Activated CD8-positive, alpha-beta T cell treated with anti-CD3 and anti-CD28 coated beads, Interleukin-2, amount 10 ng/mL, durations not matched to agents 7 days and 5 days (primary cell): ENCODE measurements at regions not wholly inside any gene's neighbourhood (a gene's known extent, or its start where the extent isn't known, plus 50 kb on each side); places are given as distances from the start of the nearest gene placed in this dataset.

Experiments
- ATAC-seq: fragments of 150-1000 bp; cut with Tn5 transposase; one replicate; pipeline ENCODE4 v1.10.0; 2021; ENCODE audit warnings: moderate library complexity
- CTCF ChIA-PET: fragments of 350-600 bp; sonication (Branson Sonifier 250); formaldehyde crosslinking; loops from one replicate; lab custom pipeline; 2021; ENCODE audit warnings: antibody characterized with exemption; lab: Charles Lee
- POLR2A ChIA-PET: fragments of 350-600 bp; sonication (Branson Sonifier 250); formaldehyde crosslinking; loops from one replicate; lab custom pipeline; 2021; ENCODE audit warnings: antibody characterized with exemption; lab: Charles Lee
- DNase-seq: peaks from one replicate; pipeline ENCODE4 v3.0.0-alpha.2; 2020
- H3K27ac Mint-ChIP-seq: one replicate; pipeline ENCODE4 v1.8.0; 2021; ENCODE audit warnings: mild to moderate bottlenecking, mixed read lengths
- H3K27me3 Mint-ChIP-seq: one replicate; pipeline ENCODE4 v1.8.0; 2021; ENCODE audit warnings: low read depth, mixed read lengths
- H3K36me3 Mint-ChIP-seq: one replicate; pipeline ENCODE4 v1.8.0; 2021; ENCODE audit warnings: low read depth, mixed read lengths
- H3K4me1 Mint-ChIP-seq: one replicate; pipeline ENCODE4 v1.8.0; 2021; ENCODE audit warnings: low read depth, mixed read lengths
- H3K4me3 Mint-ChIP-seq: one replicate; pipeline ENCODE4 v1.8.0; 2021; ENCODE audit warnings: mild to moderate bottlenecking, mixed read lengths
- H3K9me3 Mint-ChIP-seq: one replicate; pipeline ENCODE4 v1.8.0; 2022; ENCODE audit warnings: mixed read lengths; ENCODE audit not compliant: insufficient read depth

GRCh38 chr15:62840526-62841268 lies 201.8 kb upstream of the TPM1 start:
- POLR2A ChIA-PET, result no interaction called here
- DNase-seq (no peak), ATAC-seq (no peak)
- Mint-ChIP-seq H3K27ac (no peak overlapping the region), H3K4me1 (peaks cover 1% of the 10 kb centered on the region), H3K36me3 (no peaks in the 10 kb centered on the region), H3K4me3 (no peak overlapping the region), H3K9me3 (no peaks in the 10 kb centered on the region), H3K27me3 (no peaks in the 10 kb centered on the region)
- CTCF ChIA-PET, result no interaction called here

- Mint-ChIP-seq H3K9me3 (no peaks in the 10 kb centered on the region), H3K27me3 (no peaks in the 10 kb centered on the region), H3K36me3 (no peaks in the 10 kb centered on the region), H3K27ac (no peak overlapping the region), H3K4me3 (no peak overlapping the region), H3K4me1 (no peaks in the 10 kb centered on the region)
- ChIA-PET CTCF (no interaction called here), POLR2A (no interaction called here)
- no peak for DNase-seq
- no peak for ATAC-seq
Measured at GRCh38 chr15:62841269-62841628, 201.3 kb upstream of the TPM1 start.

- no peaks in the 10 kb centered on the region for H3K27me3 Mint-ChIP-seq
- no peaks in the 10 kb centered on the region for H3K36me3 Mint-ChIP-seq
- ATAC-seq (no peak), DNase-seq (no peak)
- H3K9me3 Mint-ChIP-seq, result no peaks in the 10 kb centered on the region
- H3K4me3 Mint-ChIP-seq, result no peak overlapping the region
- H3K27ac Mint-ChIP-seq, result no peak overlapping the region
- H3K4me1 Mint-ChIP-seq, result no peaks in the 10 kb centered on the region
- ChIA-PET POLR2A (interaction anchor here (0.6 kb wide), 1 partner anchor 1318 kb away, joined by 3 read pairs; no protein-coding TSS in a partner anchor), CTCF (no interaction called here)
Measured at GRCh38 chr15:62841891-62842559, 200.5 kb upstream of the TPM1 start.

GRCh38 chr15:62843311-62843710 lies 199.2 kb upstream of the TPM1 start:
- H3K36me3 Mint-ChIP-seq, result no peaks in the 10 kb centered on the region

GRCh38 chr15:62844564-62845240 lies 197.8 kb upstream of the TPM1 start:
- H3K27me3 Mint-ChIP-seq, result peaks cover 7% of the 10 kb centered on the region
- no peaks in the 10 kb centered on the region for H3K4me1 Mint-ChIP-seq
- CTCF ChIA-PET, result no interaction called here
- no peak overlapping the region for H3K4me3 Mint-ChIP-seq
- no peaks in the 10 kb centered on the region for H3K9me3 Mint-ChIP-seq
- POLR2A ChIA-PET, result no interaction called here
- ATAC-seq (no peak), DNase-seq (no peak)
- H3K27ac Mint-ChIP-seq, result no peak overlapping the region
- no peaks in the 10 kb centered on the region for H3K36me3 Mint-ChIP-seq

More at GRCh38 chr15:62843311-62843710, 199.2 kb upstream of the TPM1 start:
- ATAC-seq, result no peak
- DNase-seq, result no peak
- Mint-ChIP-seq H3K9me3 (no peaks in the 10 kb centered on the region), H3K27ac (no peak overlapping the region), H3K4me1 (no peaks in the 10 kb centered on the region), H3K4me3 (no peak overlapping the region), H3K27me3 (no peaks in the 10 kb centered on the region)
- CTCF ChIA-PET, result no interaction called here
- POLR2A ChIA-PET, result no interaction called here

- H3K4me3 Mint-ChIP-seq, result no peak overlapping the region
- no peak for ATAC-seq
- no peaks in the 10 kb centered on the region for H3K36me3 Mint-ChIP-seq
- POLR2A ChIA-PET, result no interaction called here
- H3K4me1 Mint-ChIP-seq, result no peaks in the 10 kb centered on the region
- H3K9me3 Mint-ChIP-seq, result no peaks in the 10 kb centered on the region
- H3K27me3 Mint-ChIP-seq, result peaks cover 7% of the 10 kb centered on the region
- DNase-seq, result no peak
- CTCF ChIA-PET, result interaction anchor here (2.6 kb wide), 1 partner anchor 249 kb away, joined by 16 read pairs; no protein-coding TSS in a partner anchor
- no peak overlapping the region for H3K27ac Mint-ChIP-seq
Measured at GRCh38 chr15:62845241-62846126, 197.1 kb upstream of the TPM1 start.

GRCh38 chr15:62846131-62846804 lies 196.3 kb upstream of the TPM1 start:
- H3K27ac Mint-ChIP-seq, result no peak overlapping the region
- POLR2A ChIA-PET, result no interaction called here
- peaks cover 7% of the 10 kb centered on the region for H3K27me3 Mint-ChIP-seq
- no peak for ATAC-seq
- H3K4me1 Mint-ChIP-seq, result no peaks in the 10 kb centered on the region
- no peaks in the 10 kb centered on the region for H3K9me3 Mint-ChIP-seq
- no peaks in the 10 kb centered on the region for H3K36me3 Mint-ChIP-seq
- no peak for DNase-seq
- no peak overlapping the region for H3K4me3 Mint-ChIP-seq
- CTCF ChIA-PET, result interaction anchor here (2.6 kb wide), 1 partner anchor 248 kb away, joined by 16 read pairs; no protein-coding TSS in a partner anchor

- Mint-ChIP-seq H3K4me1 (no peaks in the 10 kb centered on the region), H3K36me3 (no peaks in the 10 kb centered on the region), H3K9me3 (no peaks in the 10 kb centered on the region), H3K4me3 (no peak overlapping the region), H3K27ac (no peak overlapping the region), H3K27me3 (peaks cover 7% of the 10 kb centered on the region)
- CTCF ChIA-PET, result interaction anchor here (2.6 kb wide), 1 partner anchor 247 kb away, joined by 16 read pairs; no protein-coding TSS in a partner anchor
- POLR2A ChIA-PET, result no interaction called here
- DNase-seq (no peak), ATAC-seq (no peak)
Measured at GRCh38 chr15:62846805-62847495, 195.6 kb upstream of the TPM1 start.

GRCh38 chr15:62847900-62848489 lies 194.6 kb upstream of the TPM1 start:
- ChIA-PET POLR2A (no interaction called here), CTCF (interaction anchor here (2.6 kb wide), 1 partner anchor 246 kb away, joined by 16 read pairs; no protein-coding TSS in a partner anchor)
- no peak overlapping the region for H3K27ac Mint-ChIP-seq
- H3K36me3 Mint-ChIP-seq, result no peaks in the 10 kb centered on the region
- no peaks in the 10 kb centered on the region for H3K9me3 Mint-ChIP-seq
- H3K27me3 Mint-ChIP-seq, result peaks cover 7% of the 10 kb centered on the region
- no peaks in the 10 kb centered on the region for H3K4me1 Mint-ChIP-seq
- H3K4me3 Mint-ChIP-seq, result no peak overlapping the region
- ATAC-seq (no peak), DNase-seq (peak; percentile 61)

GRCh38 chr15:62848632-62849050 lies 193.9 kb upstream of the TPM1 start:
- Mint-ChIP-seq H3K27ac (no peak overlapping the region), H3K9me3 (no peaks in the 10 kb centered on the region), H3K27me3 (peaks cover 7% of the 10 kb centered on the region), H3K36me3 (no peaks in the 10 kb centered on the region), H3K4me1 (no peaks in the 10 kb centered on the region), H3K4me3 (no peak overlapping the region)
- DNase-seq (no peak), ATAC-seq (no peak)
- POLR2A ChIA-PET, result no interaction called here
- CTCF ChIA-PET, result no interaction called here
